ENCODE measurements at regions not wholly inside any gene's neighbourhood (a gene's known extent, or its start where the extent isn't known, plus 50 kb on each side); places are given as distances from the start of the nearest gene placed in this dataset.

DNA sequence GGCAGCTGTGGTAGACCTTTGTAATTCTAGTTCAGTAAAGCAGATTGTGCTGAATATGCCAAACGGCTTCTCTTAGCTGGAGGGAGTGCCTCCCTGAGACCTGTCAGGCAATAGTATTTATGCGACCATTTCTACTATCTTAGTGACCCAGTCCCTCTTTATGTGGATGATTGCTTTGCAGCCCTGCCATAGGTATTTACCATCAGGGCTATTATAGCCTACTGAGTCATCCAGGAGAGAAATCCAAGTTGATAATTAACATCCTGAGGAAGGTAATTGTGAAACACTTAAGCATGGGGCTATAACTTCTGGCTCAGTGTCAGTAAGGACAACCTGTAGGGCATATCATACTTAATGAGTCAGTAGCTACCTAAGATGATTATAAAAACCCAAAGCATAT, 103.9 kb upstream of the MAOA start:
- Histone ChIP-seq H3K36me3 (ENCODE audit: control insufficient read depth in 4 of 4, insufficient read depth in 3 of 4, low read depth in 1 of 4, low read length in 3 of 4) (no peaks in the 10 kb centered on the region), H3K9me3 (ENCODE audit: control insufficient read depth in 4 of 4, low read length in 3 of 4) (no peaks in the 10 kb centered on the region), H3K4me1 (ENCODE audit: control insufficient read depth in 4 of 4, insufficient read depth in 4 of 4, low read length in 3 of 4) (no peaks in the 10 kb centered on the region), H3K27me3 (ENCODE audit: control insufficient read depth in 4 of 4, insufficient read depth in 4 of 4, low read length in 3 of 4) (peaks cover 0 to 9% (median 0%) of the 10 kb centered on the region in 4 donors), H3K9ac (ENCODE audit: low read depth in 1 of 2, low read length in 2 of 2) (no peak overlapping the region), H3K4me3 (ENCODE audit: low read depth in 1 of 3, low read length in 3 of 3) (no peak overlapping the region), H3K27ac (ENCODE audit: low read depth in 1 of 2, low read length in 2 of 2) (no peak overlapping the region)
- WGBS: 23% methylated on average over 2 of the region's 2 CpGs
- TF ChIP-seq, protein P1, sequence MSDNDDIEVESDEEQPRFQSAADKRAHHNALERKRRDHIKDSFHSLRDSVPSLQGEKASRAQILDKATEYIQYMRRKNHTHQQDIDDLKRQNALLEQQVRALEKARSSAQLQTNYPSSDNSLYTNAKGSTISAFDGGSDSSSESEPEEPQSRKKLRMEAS (IDR thresholded peaks at IDR 0.05): no peak
- TF ChIP-seq EGR1 (IDR thresholded peaks at IDR 0.05; ENCODE audit: low read depth in 2 of 2) (no peak), YY1 (IDR thresholded peaks at IDR 0.05) (no peak), HNF4G (IDR thresholded peaks at IDR 0.05) (no peak), HNF4A (conservative IDR thresholded peaks at IDR 0.05) (no peak), RAD21 (IDR thresholded peaks at IDR 0.05) (no peak), JUND (IDR thresholded peaks at IDR 0.05) (no peak), FOXA2 (IDR thresholded peaks at IDR 0.05) (no peak), FOXA1 (IDR thresholded peaks at IDR 0.05) (no peak)
- TF ChIP-seq, protein P2, sequence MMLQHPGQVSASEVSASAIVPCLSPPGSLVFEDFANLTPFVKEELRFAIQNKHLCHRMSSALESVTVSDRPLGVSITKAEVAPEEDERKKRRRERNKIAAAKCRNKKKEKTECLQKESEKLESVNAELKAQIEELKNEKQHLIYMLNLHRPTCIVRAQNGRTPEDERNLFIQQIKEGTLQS (IDR thresholded peaks at IDR 0.05): no peak
- TF ChIP-seq, protein P3, sequence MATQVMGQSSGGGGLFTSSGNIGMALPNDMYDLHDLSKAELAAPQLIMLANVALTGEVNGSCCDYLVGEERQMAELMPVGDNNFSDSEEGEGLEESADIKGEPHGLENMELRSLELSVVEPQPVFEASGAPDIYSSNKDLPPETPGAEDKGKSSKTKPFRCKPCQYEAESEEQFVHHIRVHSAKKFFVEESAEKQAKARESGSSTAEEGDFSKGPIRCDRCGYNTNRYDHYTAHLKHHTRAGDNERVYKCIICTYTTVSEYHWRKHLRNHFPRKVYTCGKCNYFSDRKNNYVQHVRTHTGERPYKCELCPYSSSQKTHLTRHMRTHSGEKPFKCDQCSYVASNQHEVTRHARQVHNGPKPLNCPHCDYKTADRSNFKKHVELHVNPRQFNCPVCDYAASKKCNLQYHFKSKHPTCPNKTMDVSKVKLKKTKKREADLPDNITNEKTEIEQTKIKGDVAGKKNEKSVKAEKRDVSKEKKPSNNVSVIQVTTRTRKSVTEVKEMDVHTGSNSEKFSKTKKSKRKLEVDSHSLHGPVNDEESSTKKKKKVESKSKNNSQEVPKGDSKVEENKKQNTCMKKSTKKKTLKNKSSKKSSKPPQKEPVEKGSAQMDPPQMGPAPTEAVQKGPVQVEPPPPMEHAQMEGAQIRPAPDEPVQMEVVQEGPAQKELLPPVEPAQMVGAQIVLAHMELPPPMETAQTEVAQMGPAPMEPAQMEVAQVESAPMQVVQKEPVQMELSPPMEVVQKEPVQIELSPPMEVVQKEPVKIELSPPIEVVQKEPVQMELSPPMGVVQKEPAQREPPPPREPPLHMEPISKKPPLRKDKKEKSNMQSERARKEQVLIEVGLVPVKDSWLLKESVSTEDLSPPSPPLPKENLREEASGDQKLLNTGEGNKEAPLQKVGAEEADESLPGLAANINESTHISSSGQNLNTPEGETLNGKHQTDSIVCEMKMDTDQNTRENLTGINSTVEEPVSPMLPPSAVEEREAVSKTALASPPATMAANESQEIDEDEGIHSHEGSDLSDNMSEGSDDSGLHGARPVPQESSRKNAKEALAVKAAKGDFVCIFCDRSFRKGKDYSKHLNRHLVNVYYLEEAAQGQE (IDR thresholded peaks at IDR 0.05): no peak
- DNase-seq (ENCODE audit: low spot score): no peak

DNA sequence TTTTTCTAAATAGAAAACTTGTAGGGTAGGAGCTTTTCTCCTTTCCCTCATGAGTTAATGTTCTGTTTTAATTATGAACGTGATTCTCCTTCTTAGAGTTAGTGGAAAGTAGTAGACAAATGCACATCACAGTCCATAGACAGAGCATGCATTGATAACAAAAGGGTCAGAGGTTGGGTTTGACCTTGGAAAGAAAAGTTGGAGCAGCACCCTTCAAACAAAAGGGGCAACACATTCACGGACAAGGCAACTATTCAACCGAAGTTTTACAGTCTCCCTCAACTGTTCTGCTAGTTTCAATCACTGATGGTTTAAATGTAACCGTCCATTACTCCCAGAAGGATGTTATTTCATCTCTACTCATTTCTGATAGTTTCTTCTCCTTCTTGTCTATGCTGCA, 103.4 kb upstream of the MAOA start:
- 89% methylated on average over 4 of the region's 4 CpGs for WGBS
- Histone ChIP-seq H3K36me3 (ENCODE audit: control insufficient read depth in 4 of 4, insufficient read depth in 3 of 4, low read depth in 1 of 4, low read length in 3 of 4) (no peaks in the 10 kb centered on the region), H3K4me3 (ENCODE audit: low read depth in 1 of 3, low read length in 3 of 3) (no peak overlapping the region), H3K27me3 (ENCODE audit: control insufficient read depth in 4 of 4, insufficient read depth in 4 of 4, low read length in 3 of 4) (peaks cover 0 to 9% (median 0%) of the 10 kb centered on the region in 4 donors), H3K9ac (ENCODE audit: low read depth in 1 of 2, low read length in 2 of 2) (no peak overlapping the region), H3K27ac (ENCODE audit: low read depth in 1 of 2, low read length in 2 of 2) (no peak overlapping the region), H3K9me3 (ENCODE audit: control insufficient read depth in 4 of 4, low read length in 3 of 4) (no peaks in the 10 kb centered on the region), H3K4me1 (ENCODE audit: control insufficient read depth in 4 of 4, insufficient read depth in 4 of 4, low read length in 3 of 4) (peaks cover 0 to 2% (median 0%) of the 10 kb centered on the region in 4 donors)
- no peak for DNase-seq (ENCODE audit: low spot score)
- TF ChIP-seq, protein P1 (IDR thresholded peaks at IDR 0.05): no peak
- TF ChIP-seq HNF4G (IDR thresholded peaks at IDR 0.05): no peak
- no peak for TF ChIP-seq YY1 (IDR thresholded peaks at IDR 0.05)
- TF ChIP-seq FOXA1 (IDR thresholded peaks at IDR 0.05): no peak
- TF ChIP-seq TAF1 (conservative IDR thresholded peaks at IDR 0.05): no peak
- TF ChIP-seq JUND (IDR thresholded peaks at IDR 0.05): no peak
- no peak for TF ChIP-seq SP1 (IDR thresholded peaks at IDR 0.05)

DNA sequence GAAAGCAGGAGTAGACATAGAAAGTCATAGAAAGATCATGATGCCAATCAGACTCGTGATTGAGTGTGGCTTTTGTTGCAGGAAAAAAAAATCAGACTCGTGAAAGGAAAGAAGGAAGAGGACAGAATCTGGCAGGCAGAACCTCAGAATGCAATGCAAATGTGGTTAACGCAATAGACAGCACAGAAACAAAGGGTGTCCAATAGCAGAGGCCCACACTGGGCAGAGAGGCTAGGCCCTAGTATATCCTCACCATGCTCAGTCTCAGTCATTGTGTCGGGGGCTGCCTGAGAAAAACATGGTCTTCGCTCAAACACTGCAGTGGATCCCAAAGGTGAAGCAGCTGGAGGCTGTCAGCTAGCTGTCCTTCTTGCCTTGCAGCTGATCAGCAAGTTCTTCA, 102.8 kb upstream of the MAOA start:
- Histone ChIP-seq H3K9me3 (ENCODE audit: control insufficient read depth in 4 of 4, low read length in 3 of 4) (no peaks in the 10 kb centered on the region), H3K9ac (ENCODE audit: low read depth in 1 of 2, low read length in 2 of 2) (no peak overlapping the region), H3K27ac (ENCODE audit: low read depth in 1 of 2, low read length in 2 of 2) (no peak overlapping the region), H3K27me3 (ENCODE audit: control insufficient read depth in 4 of 4, insufficient read depth in 4 of 4, low read length in 3 of 4) (peaks cover 0 to 9% (median 0%) of the 10 kb centered on the region in 4 donors), H3K4me1 (ENCODE audit: control insufficient read depth in 4 of 4, insufficient read depth in 4 of 4, low read length in 3 of 4) (peaks cover 0 to 2% (median 0%) of the 10 kb centered on the region in 4 donors), H3K4me3 (ENCODE audit: low read depth in 1 of 3, low read length in 3 of 3) (no peak overlapping the region), H3K36me3 (ENCODE audit: control insufficient read depth in 4 of 4, insufficient read depth in 3 of 4, low read depth in 1 of 4, low read length in 3 of 4) (no peaks in the 10 kb centered on the region)
- no peak for DNase-seq (ENCODE audit: low spot score)
- WGBS: 87% methylated on average over 5 of the region's 5 CpGs
- no peak for TF ChIP-seq SP1 (IDR thresholded peaks at IDR 0.05)
- TF ChIP-seq HNF4A (conservative IDR thresholded peaks at IDR 0.05): no peak
- no peak for TF ChIP-seq FOXA2 (IDR thresholded peaks at IDR 0.05)
- no peak for TF ChIP-seq NR2F2 (IDR thresholded peaks at IDR 0.05)
- no peak for TF ChIP-seq RXRA (IDR thresholded peaks at IDR 0.05)
- TF ChIP-seq, protein P4, sequence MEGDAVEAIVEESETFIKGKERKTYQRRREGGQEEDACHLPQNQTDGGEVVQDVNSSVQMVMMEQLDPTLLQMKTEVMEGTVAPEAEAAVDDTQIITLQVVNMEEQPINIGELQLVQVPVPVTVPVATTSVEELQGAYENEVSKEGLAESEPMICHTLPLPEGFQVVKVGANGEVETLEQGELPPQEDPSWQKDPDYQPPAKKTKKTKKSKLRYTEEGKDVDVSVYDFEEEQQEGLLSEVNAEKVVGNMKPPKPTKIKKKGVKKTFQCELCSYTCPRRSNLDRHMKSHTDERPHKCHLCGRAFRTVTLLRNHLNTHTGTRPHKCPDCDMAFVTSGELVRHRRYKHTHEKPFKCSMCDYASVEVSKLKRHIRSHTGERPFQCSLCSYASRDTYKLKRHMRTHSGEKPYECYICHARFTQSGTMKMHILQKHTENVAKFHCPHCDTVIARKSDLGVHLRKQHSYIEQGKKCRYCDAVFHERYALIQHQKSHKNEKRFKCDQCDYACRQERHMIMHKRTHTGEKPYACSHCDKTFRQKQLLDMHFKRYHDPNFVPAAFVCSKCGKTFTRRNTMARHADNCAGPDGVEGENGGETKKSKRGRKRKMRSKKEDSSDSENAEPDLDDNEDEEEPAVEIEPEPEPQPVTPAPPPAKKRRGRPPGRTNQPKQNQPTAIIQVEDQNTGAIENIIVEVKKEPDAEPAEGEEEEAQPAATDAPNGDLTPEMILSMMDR (IDR thresholded peaks at IDR 0.05; ENCODE audit: low read depth, low read length, missing input control): no peak
- TF ChIP-seq EGR1 (IDR thresholded peaks at IDR 0.05; ENCODE audit: low read depth in 2 of 2): no peak
- TF ChIP-seq, protein P3 (IDR thresholded peaks at IDR 0.05): no peak
- no peak for TF ChIP-seq TAF1 (conservative IDR thresholded peaks at IDR 0.05)
- no peak for TF ChIP-seq JUND (IDR thresholded peaks at IDR 0.05)
- no peak for TF ChIP-seq GABPA (IDR thresholded peaks at IDR 0.05 in 1 of 2, conservative IDR thresholded peaks at IDR 0.05 in 1 of 2)
- no peak for TF ChIP-seq FOXA1 (IDR thresholded peaks at IDR 0.05)

All from liver (tissue), 8 donors.